ENCODE measurements at regions not wholly inside any gene's neighbourhood (a gene's known extent, or its start where the extent isn't known, plus 50 kb on each side); places are given as distances from the start of the nearest gene placed in this dataset.

GRCh38 chr7:110557-111232 lies 81.7 kb upstream of the FAM20C start:
- H3K27me3 ChIP-seq (ENCODE audit: low read length): no peaks in the 10 kb centered on the region
- H3K27ac ChIP-seq (ENCODE audit: low read length): no peak overlapping the region
- TF ChIP-seq EZH2phosphoT487 (IDR thresholded peaks at IDR 0.05; ENCODE audit: borderline replicate concordance, low read length): no peak
- TF ChIP-seq EZH2 (IDR thresholded peaks at IDR 0.05; ENCODE audit: low read length, unreplicated experiment): no peak
- no peak for TF ChIP-seq CTCF (conservative IDR thresholded peaks at IDR 0.05; ENCODE audit: low read depth, low read length)
- no peaks in the 10 kb centered on the region for H3F3A ChIP-seq (ENCODE audit: low read length, unreplicated experiment)
- H3K9me3 ChIP-seq (ENCODE audit: low read length): 0 out of 2 replicates have a peak, but pooled peaks cover 7% of the 10 kb centered on the region
- no peak overlapping the region for H2AFZ ChIP-seq (ENCODE audit: low read length)
- H3K4me3 ChIP-seq (ENCODE audit: low read length): no peak overlapping the region
- ATAC-seq (no peak), DNase-seq (no peak)
- BruUV-seq (replicated peaks): no TSS peak
- no peak overlapping the region for H3K9ac ChIP-seq (ENCODE audit: low read length)
- no peaks in the 10 kb centered on the region for H3K9me2 ChIP-seq (replicated peaks; ENCODE audit: low read length)
- intact Hi-C loops (cut with micrococcal nuclease): no loop called here
- H3K4me2 ChIP-seq (ENCODE audit: low read length): no peak overlapping the region
- no peaks in the 10 kb centered on the region for H3K4me1 ChIP-seq (ENCODE audit: insufficient read depth, low read length)
- no peaks in the 10 kb centered on the region for H3K79me2 ChIP-seq (ENCODE audit: low read length)
- CTCF ChIA-PET: no interaction called here
- H3K36me3 ChIP-seq (ENCODE audit: low read depth, low read length): no peaks in the 10 kb centered on the region
- H4K20me1 ChIP-seq (ENCODE audit: low read length): no peaks in the 10 kb centered on the region
- POLR2A ChIA-PET (ENCODE audit: unreplicated experiment): no interaction called here

- no peaks in the 10 kb centered on the region for H3K27me3 ChIP-seq (ENCODE audit: low read length)
- H3K4me1 ChIP-seq (ENCODE audit: insufficient read depth, low read length): no peaks in the 10 kb centered on the region
- no TSS peak for BruUV-seq (replicated peaks)
- 0 out of 2 replicates have a peak, but pooled peaks cover 7% of the 10 kb centered on the region for H3K9me3 ChIP-seq (ENCODE audit: low read length)
- no peak overlapping the region for H3K9ac ChIP-seq (ENCODE audit: low read length)
- no peak for ATAC-seq
- TF ChIP-seq EZH2phosphoT487 (IDR thresholded peaks at IDR 0.05; ENCODE audit: borderline replicate concordance, low read length) (no peak), CTCF (conservative IDR thresholded peaks at IDR 0.05; ENCODE audit: low read depth, low read length) (no peak), EZH2 (IDR thresholded peaks at IDR 0.05; ENCODE audit: low read length, unreplicated experiment) (no peak)
- POLR2A ChIA-PET (ENCODE audit: unreplicated experiment): no interaction called here
- no peak overlapping the region for H3K4me3 ChIP-seq (ENCODE audit: low read length)
- no peak for DNase-seq
- H3K4me2 ChIP-seq (ENCODE audit: low read length): no peak overlapping the region
- no peaks in the 10 kb centered on the region for H3F3A ChIP-seq (ENCODE audit: low read length, unreplicated experiment)
- no peaks in the 10 kb centered on the region for H3K36me3 ChIP-seq (ENCODE audit: low read depth, low read length)
- H3K27ac ChIP-seq (ENCODE audit: low read length): no peak overlapping the region
- no peaks in the 10 kb centered on the region for H3K79me2 ChIP-seq (ENCODE audit: low read length)
- intact Hi-C loops (cut with micrococcal nuclease): no loop called here
- CTCF ChIA-PET: no interaction called here
- no peaks in the 10 kb centered on the region for H3K9me2 ChIP-seq (replicated peaks; ENCODE audit: low read length)
- no peak overlapping the region for H2AFZ ChIP-seq (ENCODE audit: low read length)
- H4K20me1 ChIP-seq (ENCODE audit: low read length): no peaks in the 10 kb centered on the region
Measured at GRCh38 chr7:111591-111990, 80.8 kb upstream of the FAM20C start.

GRCh38 chr7:112881-113280 lies 79.5 kb upstream of the FAM20C start:
- BruUV-seq (replicated peaks): no TSS peak
- H3K79me2 ChIP-seq (ENCODE audit: low read length): no peaks in the 10 kb centered on the region
- POLR2A ChIA-PET (ENCODE audit: unreplicated experiment): no interaction called here
- TF ChIP-seq EZH2 (IDR thresholded peaks at IDR 0.05; ENCODE audit: low read length, unreplicated experiment): no peak
- no peak for ATAC-seq
- intact Hi-C loops (cut with micrococcal nuclease): no loop called here
- H3K4me1 ChIP-seq (ENCODE audit: insufficient read depth, low read length): no peaks in the 10 kb centered on the region
- H4K20me1 ChIP-seq (ENCODE audit: low read length): no peaks in the 10 kb centered on the region
- H3K9me3 ChIP-seq (ENCODE audit: low read length): 0 out of 2 replicates have a peak, but pooled peaks cover 7% of the 10 kb centered on the region
- no peak overlapping the region for H3K9ac ChIP-seq (ENCODE audit: low read length)
- no peak overlapping the region for H3K4me2 ChIP-seq (ENCODE audit: low read length)
- no peak overlapping the region for H3K4me3 ChIP-seq (ENCODE audit: low read length)
- H3F3A ChIP-seq (ENCODE audit: low read length, unreplicated experiment): no peaks in the 10 kb centered on the region
- H3K27ac ChIP-seq (ENCODE audit: low read length): no peak overlapping the region
- CTCF ChIA-PET: no interaction called here
- no peaks in the 10 kb centered on the region for H3K36me3 ChIP-seq (ENCODE audit: low read depth, low read length)
- DNase-seq: no peak
- H3K9me2 ChIP-seq (replicated peaks; ENCODE audit: low read length): no peaks in the 10 kb centered on the region
- no peaks in the 10 kb centered on the region for H3K27me3 ChIP-seq (ENCODE audit: low read length)
- no peak overlapping the region for H2AFZ ChIP-seq (ENCODE audit: low read length)
